GM12891 (cell line): ENCODE measurements at regions not wholly inside any gene's neighbourhood (a gene's known extent, or its start where the extent isn't known, plus 50 kb on each side); places are given as distances from the start of the nearest gene placed in this dataset.
"Not testable (repeated sequence)": the region's sequence is repeated elsewhere in the genome, so short reads cannot be mapped to it uniquely, and the experiment has no call there.

ENCODE experiments used
- DNase-seq: peaks from one replicate; pipeline ENCODE4 v3.0.0; 2011; ENCODE audit warnings: low spot score; ENCODE audit not compliant: insufficient read length
- FAIRE-seq: peaks from 2 replicates; lab custom pipeline; 2011; peaks lifted over from hg19 to GRCh38; lab: Jason Lieb, UNC
- PAX5 ChIP-seq: IDR thresholded peaks from 2 replicates; pipeline ENCODE4 v1.6.1; 2011; ENCODE audit warnings: low read length, moderate library complexity, mild to moderate bottlenecking; ENCODE audit not compliant: insufficient read depth, severe bottlenecking
- POLR2A ChIP-seq: IDR thresholded peaks from 2 replicates; pipeline ENCODE4 v1.6.1; 2011; ENCODE audit warnings: low read depth, low read length, control low read depth
- POLR2AphosphoS5 ChIP-seq: IDR thresholded peaks from 2 replicates; pipeline ENCODE4 v1.6.1; 2011; ENCODE audit warnings: low read depth, low read length, control low read depth
- POU2F2 ChIP-seq: IDR thresholded peaks from 2 replicates; pipeline ENCODE4 v1.6.1; 2011; ENCODE audit warnings: low read depth, mild to moderate bottlenecking, control low read depth, low read length, moderate library complexity
- SPI1 ChIP-seq: IDR thresholded peaks from 2 replicates; pipeline ENCODE4 v1.6.1; 2011; ENCODE audit warnings: low read depth, low read length, control low read depth
- TAF1 ChIP-seq: IDR thresholded peaks from 2 replicates; pipeline ENCODE4 v1.6.1; 2011; ENCODE audit warnings: low read depth, low read length, control low read depth

- FAIRE-seq (no peak), DNase-seq (no peak)
- no peak for TF ChIP-seq POU2F2
- TF ChIP-seq POLR2AphosphoS5, result no peak
- TF ChIP-seq POLR2A, result no peak
- no peak for TF ChIP-seq PAX5
- no peak for TF ChIP-seq SPI1
- no peak for TF ChIP-seq TAF1
Measured at GRCh38 chr4:188958346-188958745, 819.1 kb downstream of the TRIML1 start.

- TF ChIP-seq POLR2AphosphoS5, result no peak
- TF ChIP-seq SPI1, result no peak
- no peak for TF ChIP-seq TAF1
- TF ChIP-seq POU2F2, result no peak
- TF ChIP-seq POLR2A, result no peak
- no peak for TF ChIP-seq PAX5
- no peak for FAIRE-seq
- no peak for DNase-seq
Measured at GRCh38 chr4:188959424-188959823, 820.2 kb downstream of the TRIML1 start.

DNA sequence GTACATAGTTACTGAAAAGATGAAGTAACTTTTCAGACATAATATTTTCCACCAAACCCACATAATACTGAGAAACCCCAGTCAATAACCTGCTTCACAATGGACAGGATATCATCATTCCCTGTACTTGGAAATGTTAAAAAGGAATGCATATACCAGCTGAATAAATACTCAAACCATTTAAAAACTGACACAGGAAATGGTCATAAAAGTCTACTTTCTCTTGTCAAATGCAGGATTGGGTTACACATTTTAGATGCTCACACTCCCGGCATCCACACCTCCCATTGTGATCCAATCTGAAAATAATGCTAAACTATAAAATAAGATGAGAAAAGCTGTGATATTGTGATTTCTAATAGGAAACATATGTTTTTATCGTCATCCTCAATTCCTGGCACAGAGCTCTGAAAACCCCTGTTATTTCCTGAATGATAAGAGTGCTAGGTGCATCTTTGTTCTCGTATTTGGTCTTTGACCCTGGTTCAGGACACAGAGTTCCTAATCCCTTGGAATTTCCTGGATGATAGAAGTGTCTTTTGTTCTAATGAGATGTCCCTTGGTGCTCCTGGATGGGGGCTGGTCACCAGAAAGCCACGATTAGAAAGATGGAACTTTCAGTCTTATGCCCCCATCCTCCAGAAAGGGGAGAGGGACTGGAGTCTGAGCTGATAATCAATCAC lies 821.3 kb downstream of the TRIML1 start:
- TF ChIP-seq PAX5 (no peak), POLR2AphosphoS5 (no peak), SPI1 (no peak), POU2F2 (no peak), POLR2A (no peak), TAF1 (no peak)
- FAIRE-seq (no peak), DNase-seq (no peak)

GRCh38 chr4:188971125-188971524 lies 831.9 kb downstream of the TRIML1 start:
- DNase-seq (no peak), FAIRE-seq (no peak)
- TF ChIP-seq POU2F2 (no peak), POLR2AphosphoS5 (no peak), PAX5 (no peak), SPI1 (no peak), POLR2A (no peak), TAF1 (no peak)

- FAIRE-seq, result no peak
- no peak for DNase-seq
- no peak for TF ChIP-seq PAX5
- TF ChIP-seq TAF1, result no peak
- no peak for TF ChIP-seq POLR2A
Measured at GRCh38 chr4:188975271-188975670, 836.0 kb downstream of the TRIML1 start.

DNA sequence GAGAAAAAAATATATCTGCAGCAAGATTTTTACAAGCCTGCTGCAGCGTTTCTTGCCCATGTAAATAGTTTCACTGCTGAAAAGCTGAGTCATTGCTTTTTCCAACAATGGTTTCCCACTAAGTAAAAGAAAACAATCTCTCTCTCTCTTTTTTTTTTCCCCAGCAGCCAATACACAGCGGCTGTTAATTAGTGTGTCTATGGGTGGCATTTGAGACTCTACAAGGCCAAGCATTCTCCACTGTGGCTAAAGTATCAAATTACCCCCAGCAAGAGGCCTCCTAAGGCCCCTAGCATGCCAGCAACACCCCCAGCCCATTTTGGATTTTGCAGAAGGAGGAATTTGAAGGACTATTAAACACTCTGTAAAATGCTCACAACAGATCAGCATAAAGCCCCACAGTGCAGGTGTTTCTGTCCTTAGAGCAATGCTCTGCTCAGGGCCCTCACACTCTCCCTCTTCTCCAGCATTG lies 837.4 kb downstream of the TRIML1 start:
- no peak for TF ChIP-seq TAF1
- TF ChIP-seq SPI1, result no peak
- no peak for TF ChIP-seq POLR2AphosphoS5
- TF ChIP-seq PAX5, result no peak
- TF ChIP-seq POLR2A, result no peak
- no peak for TF ChIP-seq POU2F2
- FAIRE-seq, result no peak
- no peak for DNase-seq

DNA sequence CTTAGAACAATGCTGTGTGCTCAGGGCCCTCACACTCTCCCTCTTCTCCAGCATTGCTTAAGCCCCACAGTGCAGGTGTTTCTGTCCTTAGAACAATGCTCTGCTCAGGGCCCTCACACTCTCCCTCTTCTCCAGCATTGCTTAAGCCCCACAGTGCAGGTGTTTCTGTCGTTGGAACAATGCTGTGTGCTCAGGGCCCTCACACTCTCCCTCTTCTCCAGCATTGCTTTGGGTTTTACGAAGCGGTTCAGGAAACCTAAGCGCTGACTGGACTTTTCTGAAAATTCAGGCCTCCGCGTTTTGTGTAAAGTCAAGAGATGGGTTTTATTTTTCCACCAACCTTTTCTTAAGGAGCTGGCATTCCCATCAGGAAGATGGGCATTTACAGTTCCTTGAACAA lies 838.0 kb downstream of the TRIML1 start:
- not testable (repeated sequence) for FAIRE-seq, DNase-seq

GRCh38 chr4:188984518-188984917 lies 845.3 kb downstream of the TRIML1 start:
- FAIRE-seq (no peak), DNase-seq (no peak)
- no peak for TF ChIP-seq SPI1
- TF ChIP-seq POLR2A, result no peak
- TF ChIP-seq TAF1, result no peak
- no peak for TF ChIP-seq POLR2AphosphoS5
- TF ChIP-seq POU2F2, result no peak
- no peak for TF ChIP-seq PAX5

DNA sequence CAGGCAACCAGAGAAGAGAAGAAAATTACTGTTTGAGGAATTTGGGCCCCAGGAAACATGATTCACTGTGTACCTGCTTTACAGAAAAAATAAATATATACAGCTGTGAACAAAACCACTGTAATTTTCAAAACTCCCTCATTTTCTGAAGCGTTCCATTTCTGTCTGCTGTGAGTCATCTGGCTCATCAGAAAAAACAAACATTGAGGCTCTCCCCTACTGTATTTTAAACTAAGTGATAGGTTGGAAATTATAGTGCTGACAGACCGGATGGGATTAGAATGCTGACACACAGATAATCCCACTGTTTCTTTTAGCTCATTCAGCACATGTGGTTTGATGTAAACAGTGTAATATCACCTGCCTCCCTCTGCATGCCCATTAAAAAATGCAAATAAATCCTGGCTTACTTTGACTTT lies 847.0 kb downstream of the TRIML1 start:
- FAIRE-seq, result no peak
- DNase-seq, result no peak
- TF ChIP-seq POLR2A, result no peak
- TF ChIP-seq SPI1, result no peak
- TF ChIP-seq POU2F2, result no peak
- TF ChIP-seq POLR2AphosphoS5, result no peak
- TF ChIP-seq TAF1, result no peak
- no peak for TF ChIP-seq PAX5

DNA sequence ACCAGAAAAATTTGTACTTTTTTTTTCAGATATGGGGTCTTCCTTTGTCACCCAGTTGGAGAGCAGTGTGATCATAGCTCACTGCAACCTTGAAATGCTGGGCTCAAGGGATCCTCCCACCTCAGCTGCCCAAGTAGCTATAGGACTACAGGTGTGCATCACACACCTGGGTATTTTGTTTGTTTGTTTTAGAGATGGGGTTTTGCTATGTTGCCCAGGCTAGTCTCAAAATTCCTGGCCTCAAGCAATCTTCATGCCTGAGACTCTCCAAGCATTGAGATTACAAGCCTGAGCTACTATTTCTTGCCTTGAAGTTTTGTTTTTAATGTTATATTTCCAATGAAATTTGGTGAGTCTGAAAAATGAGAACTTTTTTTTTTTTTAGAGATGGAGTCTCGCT lies 847.8 kb downstream of the TRIML1 start:
- TF ChIP-seq TAF1 (no peak), POLR2A (no peak), POLR2AphosphoS5 (no peak)
- FAIRE-seq, result no peak
- no peak for DNase-seq

DNA sequence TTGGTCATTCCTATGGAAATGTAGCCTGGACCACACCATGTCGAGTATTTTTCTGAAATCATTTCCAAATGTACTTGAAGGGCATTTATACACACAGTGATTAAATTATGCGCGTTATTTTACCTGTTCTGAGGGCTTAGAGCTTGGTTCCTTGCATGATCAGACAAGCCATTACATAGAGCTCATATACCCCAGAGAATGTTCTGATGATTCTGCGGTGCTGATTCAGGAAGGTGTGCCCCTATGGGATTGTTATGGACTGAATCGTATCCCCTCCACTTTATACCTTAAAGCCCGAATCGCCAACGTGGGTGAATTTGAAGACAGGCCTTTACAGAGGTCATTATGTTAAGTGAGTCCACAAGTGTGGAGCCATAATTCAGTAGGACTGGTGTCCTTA lies 848.9 kb downstream of the TRIML1 start:
- DNase-seq (no peak), FAIRE-seq (no peak)
- TF ChIP-seq POLR2A (no peak), PAX5 (no peak), POLR2AphosphoS5 (no peak), POU2F2 (no peak), SPI1 (no peak), TAF1 (no peak)

DNA sequence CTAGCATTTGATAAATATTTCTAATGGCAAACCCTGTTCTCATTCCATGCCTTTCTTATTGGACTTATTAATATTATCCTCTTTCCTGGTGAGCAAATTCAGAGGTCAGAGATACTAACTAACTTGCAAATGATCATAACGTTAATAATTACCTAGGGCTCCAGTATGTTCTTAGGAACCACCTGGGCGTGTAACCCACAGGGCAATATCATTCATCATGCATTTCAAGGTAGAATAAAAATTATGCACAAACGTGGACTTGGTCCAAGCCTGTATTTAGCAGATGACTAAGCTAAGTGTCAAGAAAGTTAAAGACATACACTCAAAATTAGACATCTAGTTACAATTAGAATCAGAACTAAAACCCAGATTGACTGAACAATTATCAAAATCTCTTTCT lies 850.1 kb downstream of the TRIML1 start:
- DNase-seq, result no peak
- TF ChIP-seq TAF1 (no peak), SPI1 (no peak), PAX5 (no peak), POU2F2 (no peak), POLR2AphosphoS5 (no peak), POLR2A (no peak)
- no peak for FAIRE-seq
